GM19467 (cell line): ENCODE measurements at regions not wholly inside any gene's neighbourhood (a gene's known extent, or its start where the extent isn't known, plus 50 kb on each side); places are given as distances from the start of the nearest gene placed in this dataset.

Experiments
- ATAC-seq: cut with Tn5 transposase; IDR thresholded peaks from one replicate; pipeline ENCODE4 v1.9.1; 2021; ENCODE audit warnings: mild to moderate bottlenecking, moderate library complexity; ENCODE audit not compliant: unreplicated experiment

DNA sequence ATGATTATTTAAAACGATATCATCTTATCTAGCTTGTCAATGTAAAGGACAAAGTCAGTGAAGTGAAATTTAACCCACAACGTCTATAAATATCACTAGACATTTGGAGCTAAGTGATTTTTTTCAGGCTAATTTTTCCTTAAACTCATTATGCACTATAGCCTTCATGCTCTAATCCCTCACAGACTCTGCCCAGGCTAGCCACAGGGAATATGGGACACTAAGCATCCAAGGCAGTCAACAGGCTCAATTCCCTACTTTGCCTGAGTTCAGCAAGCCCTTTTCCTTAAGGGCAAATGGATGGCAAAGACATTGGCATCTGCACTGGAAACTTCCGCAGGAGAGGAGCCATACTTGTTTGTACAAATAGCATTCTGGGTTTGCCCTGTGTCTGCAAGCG is 577.0 kb downstream of the LMO4 start:
- ATAC-seq, result no peak

DNA sequence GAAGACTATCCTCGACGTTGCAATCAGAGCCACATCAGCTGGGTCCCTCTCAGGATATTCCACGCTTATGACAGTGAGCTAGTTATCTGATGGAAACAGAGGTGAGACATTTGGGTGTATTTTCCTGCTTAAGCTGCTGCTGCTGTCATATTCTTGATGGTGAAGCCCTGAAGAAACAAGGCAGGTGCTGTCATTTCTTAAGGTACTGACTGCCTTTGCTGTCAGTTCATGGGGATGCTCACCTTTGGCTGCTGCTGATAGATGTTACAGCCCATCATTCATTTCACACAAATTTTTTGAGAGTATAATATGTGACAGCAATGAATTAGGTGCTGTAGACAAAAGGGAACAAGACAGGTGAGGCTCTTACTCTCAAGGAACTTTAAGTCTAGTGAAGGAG is 577.4 kb downstream of the LMO4 start:
- no peak for ATAC-seq

DNA sequence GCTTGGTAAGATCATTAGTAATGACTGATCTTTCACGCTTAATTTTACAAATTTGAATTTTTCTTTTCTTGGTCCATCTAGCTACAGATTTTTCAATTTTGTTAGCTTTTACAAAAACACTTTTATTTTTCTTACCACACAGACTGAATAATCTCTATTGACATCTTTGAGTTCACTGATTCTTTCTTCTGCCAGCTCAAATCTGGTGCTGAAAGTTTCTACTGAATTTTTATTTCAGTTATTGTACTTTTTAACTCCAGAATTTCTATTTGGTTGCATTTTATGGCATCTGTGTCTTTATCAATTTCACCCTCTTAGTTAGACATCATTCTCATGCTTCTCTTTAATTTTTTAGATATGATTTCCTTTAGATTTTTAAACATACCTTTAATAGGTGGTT is 584.7 kb downstream of the LMO4 start:
- ATAC-seq, result no peak

DNA sequence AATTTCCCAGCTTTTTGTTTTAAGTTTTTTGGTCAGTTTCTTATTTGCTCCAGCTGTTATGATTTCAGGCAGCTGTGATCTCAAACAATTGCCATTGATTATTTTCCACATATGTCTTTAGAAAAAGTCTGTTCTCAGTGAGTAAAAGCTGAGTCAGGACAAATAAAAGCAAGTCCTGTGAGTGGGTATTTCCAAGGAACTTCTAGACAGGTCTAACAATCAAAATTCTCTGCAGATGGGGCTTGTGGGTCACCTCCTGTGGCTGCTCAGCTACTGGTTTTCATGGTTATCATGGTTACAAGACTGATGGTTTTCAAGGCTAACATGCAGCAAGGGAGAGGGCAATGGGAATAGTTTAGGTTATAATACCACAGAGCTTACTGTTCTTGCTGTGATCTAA is 585.7 kb downstream of the LMO4 start:
- ATAC-seq, result no peak

GRCh38 chr1:87915771-87916170 is 587.1 kb downstream of the LMO4 start:
- ATAC-seq, result no peak

GRCh38 chr1:87916965-87917364 is 588.3 kb downstream of the LMO4 start:
- ATAC-seq, result no peak

DNA sequence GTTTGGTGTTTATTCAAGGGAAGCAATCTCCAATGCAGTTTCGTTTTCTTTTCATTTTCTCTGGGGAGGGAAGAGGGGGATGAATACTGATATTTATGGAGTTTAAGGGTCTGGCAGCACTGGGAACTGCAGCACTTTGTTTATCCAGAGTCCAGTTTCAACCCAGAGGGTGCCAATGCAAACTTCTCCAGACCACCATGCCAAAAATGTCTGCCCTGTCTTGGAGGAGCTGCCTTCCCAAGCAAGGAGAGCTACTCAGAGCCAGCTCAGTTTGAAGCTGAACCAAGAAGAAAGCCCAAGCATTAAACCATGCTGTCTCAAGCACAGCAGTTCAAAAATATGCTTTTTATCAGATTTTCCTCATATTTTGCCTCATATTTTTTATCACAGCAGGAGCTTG is 589.7 kb downstream of the LMO4 start:
- no peak for ATAC-seq

DNA sequence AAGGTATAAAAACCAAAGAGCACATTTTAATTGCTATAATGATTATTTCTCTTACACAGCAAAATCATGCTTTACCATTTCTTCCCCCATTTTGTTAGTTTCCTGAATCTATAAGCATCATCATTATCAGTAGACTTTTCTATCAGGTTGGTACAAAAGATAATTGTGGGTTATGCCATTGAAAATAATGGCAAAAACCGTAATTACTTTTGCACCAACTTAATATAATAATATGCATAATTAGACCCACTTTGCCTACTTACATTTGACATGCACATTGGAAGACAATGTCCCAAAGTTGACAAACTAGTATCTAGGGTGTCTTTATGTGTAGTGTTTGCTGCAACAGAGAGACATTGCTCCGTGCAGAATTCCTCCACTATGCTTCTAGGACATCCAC is 594.2 kb downstream of the LMO4 start:
- no peak for ATAC-seq

DNA sequence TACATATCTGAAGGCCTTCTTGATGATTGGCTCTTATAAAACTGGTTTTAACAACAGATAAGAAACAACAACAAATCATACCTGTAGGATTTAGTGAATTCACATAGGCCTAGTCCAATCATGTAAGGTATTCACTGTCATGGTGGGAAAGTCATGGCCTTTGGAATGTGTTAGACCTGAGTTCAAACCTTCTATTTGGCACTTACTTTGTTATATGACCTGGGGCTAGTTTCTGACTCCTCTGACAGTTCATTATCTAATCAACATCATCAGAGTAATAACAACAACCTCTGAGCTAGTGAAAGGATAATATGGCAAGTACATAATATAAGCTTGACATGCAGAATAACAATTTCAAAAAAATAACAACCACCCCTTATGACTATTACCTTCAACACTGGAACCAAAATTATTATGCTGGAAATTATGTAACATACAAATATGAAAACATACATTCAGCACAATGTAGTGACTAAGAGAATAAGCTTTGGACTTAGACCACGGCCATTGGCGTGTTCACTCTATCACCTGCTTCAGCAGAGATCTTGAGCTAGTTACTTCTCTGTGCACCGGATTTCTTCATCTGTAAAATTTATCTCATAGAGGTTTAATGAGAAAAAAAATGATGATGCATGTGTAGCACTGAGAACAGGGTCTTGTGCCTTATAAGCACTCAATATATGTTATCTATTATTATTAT is 597.6 kb downstream of the LMO4 start:
- ATAC-seq, result no peak

- no peak for ATAC-seq
Observed at GRCh38 chr1:87926921-87927320, 598.2 kb downstream of the LMO4 start.

- ATAC-seq, result no peak
Observed at GRCh38 chr1:87927391-87928280, 599.0 kb downstream of the LMO4 start.

DNA sequence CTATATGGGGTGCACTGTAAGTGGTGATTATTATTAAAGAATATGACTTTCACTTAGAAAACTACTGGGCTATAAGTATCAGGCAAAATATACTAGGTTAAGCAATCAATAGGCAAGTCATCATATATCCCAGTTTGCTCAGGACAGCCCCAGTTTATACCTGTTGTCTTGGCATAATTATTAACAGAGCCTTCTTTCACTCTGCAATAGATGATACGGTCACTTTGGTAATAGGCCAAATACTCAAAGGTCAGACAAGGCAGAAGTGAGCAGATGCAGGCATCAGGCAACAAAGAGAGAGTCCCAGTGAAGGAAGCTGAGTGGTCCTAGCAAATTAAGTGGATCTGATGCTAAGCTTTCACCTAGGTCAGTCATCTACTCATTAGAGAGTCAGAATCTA is 599.9 kb downstream of the LMO4 start:
- no peak for ATAC-seq

- no peak for ATAC-seq
Observed at GRCh38 chr1:87929906-87930305, 601.2 kb downstream of the LMO4 start.

DNA sequence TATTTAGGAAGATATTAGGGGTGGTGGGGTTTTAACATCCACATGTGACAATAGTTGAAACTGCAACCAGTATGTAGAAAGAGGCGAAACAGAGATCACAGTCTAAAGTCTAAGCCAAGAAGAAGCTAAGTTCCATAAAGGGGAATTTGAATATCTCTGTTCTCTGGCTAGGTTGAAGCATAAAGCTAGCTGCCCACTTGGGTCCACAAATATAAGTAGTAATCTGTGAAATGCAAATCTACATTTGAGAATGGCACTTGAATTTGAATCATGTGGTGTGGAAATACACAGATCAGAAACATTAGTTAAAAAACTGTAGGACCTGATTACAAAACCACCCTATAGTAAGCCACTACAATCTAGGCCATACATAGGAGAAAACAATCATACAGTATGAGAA is 602.1 kb downstream of the LMO4 start:
- ATAC-seq, result no peak

DNA sequence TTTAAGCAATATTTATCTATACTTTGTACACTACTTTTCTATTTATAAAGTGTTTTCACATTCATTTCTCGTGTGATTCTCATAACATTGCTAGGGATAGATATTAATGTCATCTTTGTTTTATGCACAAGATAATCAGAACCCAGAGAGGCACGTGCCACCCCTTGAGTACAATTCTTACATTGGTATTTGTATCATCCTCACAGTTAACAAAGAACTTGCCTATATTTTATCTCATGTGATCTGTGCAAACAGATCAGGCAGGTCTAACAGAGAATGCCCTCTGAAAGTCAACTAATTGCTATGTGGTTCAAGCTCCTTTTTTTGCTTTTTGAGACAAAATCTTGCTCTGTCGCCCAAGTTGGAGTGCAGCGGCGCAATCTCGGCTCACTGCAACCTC is 604.5 kb downstream of the LMO4 start:
- ATAC-seq, result no peak

DNA sequence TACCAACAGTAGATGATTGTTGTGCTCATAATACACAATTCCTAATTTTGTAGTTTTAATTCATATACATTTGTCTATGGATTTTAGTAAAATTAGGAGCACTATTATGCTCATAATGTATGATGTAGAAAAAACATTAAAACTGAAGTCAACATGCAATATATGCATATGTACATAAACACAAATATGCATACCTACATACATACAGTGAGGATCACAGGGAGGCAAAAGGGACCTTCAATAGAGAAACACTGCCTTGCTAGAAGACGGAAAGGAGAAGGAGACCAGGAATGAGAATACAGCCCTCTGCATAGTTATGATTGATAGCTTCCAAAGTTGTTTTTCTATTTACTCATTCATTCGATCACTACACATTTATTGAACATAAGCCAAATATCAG is 606.5 kb downstream of the LMO4 start:
- no peak for ATAC-seq

DNA sequence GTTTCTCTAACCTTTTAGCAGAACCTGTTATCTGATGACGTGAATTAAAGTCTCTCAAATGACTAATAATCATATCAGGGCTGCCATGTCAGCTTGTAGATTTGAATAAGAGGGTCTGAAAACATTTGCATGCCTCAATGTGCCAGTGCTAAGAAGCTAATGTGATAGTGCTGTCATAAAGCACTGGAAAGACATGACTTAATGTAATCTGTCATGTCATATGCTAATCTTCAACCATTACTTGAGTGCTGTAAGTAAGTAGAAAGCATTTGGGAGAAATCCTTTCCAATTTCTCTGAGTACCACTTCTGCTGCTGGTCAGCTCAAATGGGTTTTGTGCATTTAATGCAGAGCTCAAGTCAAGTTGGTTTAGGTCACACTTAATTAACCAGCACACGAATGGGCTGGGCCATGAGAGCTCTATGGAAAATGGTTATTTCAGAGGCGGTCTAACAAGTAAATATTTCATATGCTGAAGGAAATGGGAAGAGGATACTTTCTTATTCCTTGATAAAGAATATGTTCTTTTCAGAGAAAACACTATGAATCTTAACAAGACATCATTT is 609.2 kb downstream of the LMO4 start:
- no peak for ATAC-seq

DNA sequence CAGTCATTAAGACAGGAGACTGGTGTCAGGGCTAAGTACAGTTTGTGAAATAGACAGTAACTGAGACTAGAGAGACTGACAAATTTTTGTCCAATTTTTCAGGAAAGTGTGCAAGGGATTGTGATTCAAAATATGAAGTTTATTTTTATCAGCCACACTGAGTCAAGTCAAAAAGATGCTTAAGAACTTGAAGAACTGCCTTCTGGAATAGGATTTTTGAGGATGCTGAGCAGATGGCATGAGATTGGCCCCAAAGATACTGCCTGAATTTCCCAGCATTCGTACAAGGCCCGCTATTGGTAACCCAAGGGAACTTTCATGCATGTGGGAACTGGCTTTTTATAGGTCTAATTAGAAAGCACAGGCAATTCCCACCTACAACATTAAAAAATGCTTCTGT is 610.0 kb downstream of the LMO4 start:
- ATAC-seq, result no peak

DNA sequence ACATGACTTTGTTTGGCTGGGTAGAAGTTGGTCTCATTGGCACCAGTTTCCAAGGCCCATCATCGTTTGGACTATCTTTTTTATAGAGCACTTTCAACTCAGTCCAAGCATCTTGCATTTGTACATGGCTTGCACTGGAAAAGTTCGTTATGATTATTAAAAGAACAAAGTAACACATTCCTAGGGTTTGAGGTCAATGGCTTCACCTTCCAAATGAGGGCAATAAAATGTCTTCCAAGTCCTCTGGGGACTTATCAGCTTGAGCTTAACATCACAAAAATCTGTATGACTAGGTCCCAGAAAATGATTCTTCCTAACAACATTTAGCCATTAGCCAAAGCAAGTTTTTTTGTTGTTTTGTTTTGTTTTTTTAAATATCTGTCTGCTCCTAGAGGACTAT is 610.8 kb downstream of the LMO4 start:
- ATAC-seq, result no peak

- no peak for ATAC-seq
Observed at GRCh38 chr1:87940421-87940820, 611.7 kb downstream of the LMO4 start.

- ATAC-seq, result no peak
Observed at GRCh38 chr1:87941337-87941946, 612.8 kb downstream of the LMO4 start.

- ATAC-seq, result no peak
Observed at GRCh38 chr1:87942165-87942564, 613.5 kb downstream of the LMO4 start.
